ENCODE measurements at regions not wholly inside any gene's neighbourhood (a gene's known extent, or its start where the extent isn't known, plus 50 kb on each side); places are given as distances from the start of the nearest gene placed in this dataset.
A peak's percentile ranks its signal among the peaks of the same experiment; 100 is the strongest.

DNA sequence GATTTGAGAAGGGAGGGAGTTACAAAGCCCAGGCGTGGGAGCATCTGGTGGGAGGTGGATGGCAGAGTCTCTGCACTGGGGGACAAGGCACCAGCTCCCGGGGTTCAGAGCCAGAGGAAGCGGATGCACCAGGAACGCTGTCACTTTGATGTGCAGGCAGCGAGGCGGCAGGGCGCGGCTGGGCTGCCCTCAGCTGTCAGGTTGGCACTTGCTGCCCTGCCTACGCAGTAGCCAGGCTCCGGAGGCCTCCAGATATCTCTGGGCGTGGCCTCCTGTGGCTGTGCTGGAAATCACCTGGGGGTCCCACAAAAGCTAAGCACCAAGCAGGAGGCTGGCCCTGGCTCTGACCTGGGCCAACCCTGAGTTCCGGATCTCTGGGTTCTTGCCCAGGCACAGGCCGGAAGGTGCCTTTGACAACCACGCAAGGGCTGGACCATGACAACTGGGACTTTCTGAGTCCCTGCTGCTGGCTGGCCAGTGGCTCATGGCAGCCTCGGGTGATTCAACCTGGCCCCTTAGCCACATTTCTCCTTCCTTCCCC is 62.1 kb upstream of the MAP1LC3B2 start:
- no peak overlapping the region for H3K27ac Mint-ChIP-seq
- no peaks in the 10 kb centered on the region for H3K4me1 Mint-ChIP-seq
- ATAC-seq (no peak), DNase-seq (no peak)
- peaks cover 4% of the 10 kb centered on the region for H3K9me3 Mint-ChIP-seq
- no peaks in the 10 kb centered on the region for H3K27me3 Mint-ChIP-seq
- no peak overlapping the region for H3K4me3 Mint-ChIP-seq
- H3K36me3 Mint-ChIP-seq (ENCODE audit: low read depth): no peaks in the 10 kb centered on the region

DNA sequence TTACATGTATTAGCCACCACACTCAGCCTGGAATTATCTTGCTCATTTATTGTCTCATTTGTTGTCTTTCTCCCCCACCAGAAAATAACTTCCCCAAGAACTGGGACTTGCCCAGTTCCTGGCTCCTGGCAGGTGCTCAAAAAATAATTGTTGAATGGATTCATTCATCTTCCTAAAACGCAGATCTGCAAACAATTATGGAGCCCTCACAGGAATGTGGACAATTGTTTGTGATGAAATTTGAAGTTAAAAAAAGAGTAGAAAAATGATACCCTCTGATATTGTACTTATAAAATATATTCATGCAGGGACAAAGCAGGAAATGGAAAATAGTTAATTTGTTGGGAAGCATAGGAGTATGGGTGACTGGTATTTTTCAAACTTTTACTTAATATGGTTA is 60.7 kb upstream of the MAP1LC3B2 start:
- no peak overlapping the region for H3K4me3 Mint-ChIP-seq
- H3K36me3 Mint-ChIP-seq (ENCODE audit: low read depth): no peaks in the 10 kb centered on the region
- H3K4me1 Mint-ChIP-seq: no peaks in the 10 kb centered on the region
- no peaks in the 10 kb centered on the region for H3K27me3 Mint-ChIP-seq
- no peak for ATAC-seq
- H3K9me3 Mint-ChIP-seq: no peaks in the 10 kb centered on the region
- H3K27ac Mint-ChIP-seq: no peak overlapping the region
- DNase-seq: no peak

DNA sequence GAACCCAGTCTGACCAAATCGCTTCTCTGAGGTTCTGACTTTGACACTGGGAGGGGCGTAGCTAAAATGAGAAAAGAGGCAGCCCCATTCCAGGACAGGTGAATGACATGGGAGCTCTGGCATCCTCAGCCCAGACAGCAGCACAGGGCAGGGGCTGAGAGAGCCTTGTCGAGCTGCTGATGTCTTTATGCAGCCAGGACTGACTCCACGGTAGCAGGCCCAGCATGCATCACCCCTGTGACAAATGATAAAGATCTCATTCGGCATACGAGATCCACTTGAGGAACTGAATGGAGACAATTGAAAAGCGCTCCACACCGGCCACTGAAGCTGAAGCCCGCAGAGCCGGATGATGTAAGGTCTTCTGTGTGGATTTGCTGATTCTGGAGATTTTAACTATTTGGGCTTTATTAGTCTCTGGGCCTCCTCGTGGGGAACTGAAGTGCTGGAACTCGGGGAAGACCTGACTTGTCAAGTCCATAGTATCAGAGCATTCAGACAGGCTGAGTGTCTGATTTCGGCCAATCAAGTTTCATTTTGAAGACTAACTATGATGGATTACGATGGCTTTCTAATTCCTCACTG is 56.9 kb upstream of the MAP1LC3B2 start:
- H3K9me3 Mint-ChIP-seq: no peaks in the 10 kb centered on the region
- H3K27ac Mint-ChIP-seq: no peak overlapping the region
- ATAC-seq (no peak), DNase-seq (no peak)
- H3K4me1 Mint-ChIP-seq: no peaks in the 10 kb centered on the region
- H3K27me3 Mint-ChIP-seq: peaks cover 9% of the 10 kb centered on the region
- H3K4me3 Mint-ChIP-seq: no peak overlapping the region
- H3K36me3 Mint-ChIP-seq (ENCODE audit: low read depth): no peaks in the 10 kb centered on the region

DNA sequence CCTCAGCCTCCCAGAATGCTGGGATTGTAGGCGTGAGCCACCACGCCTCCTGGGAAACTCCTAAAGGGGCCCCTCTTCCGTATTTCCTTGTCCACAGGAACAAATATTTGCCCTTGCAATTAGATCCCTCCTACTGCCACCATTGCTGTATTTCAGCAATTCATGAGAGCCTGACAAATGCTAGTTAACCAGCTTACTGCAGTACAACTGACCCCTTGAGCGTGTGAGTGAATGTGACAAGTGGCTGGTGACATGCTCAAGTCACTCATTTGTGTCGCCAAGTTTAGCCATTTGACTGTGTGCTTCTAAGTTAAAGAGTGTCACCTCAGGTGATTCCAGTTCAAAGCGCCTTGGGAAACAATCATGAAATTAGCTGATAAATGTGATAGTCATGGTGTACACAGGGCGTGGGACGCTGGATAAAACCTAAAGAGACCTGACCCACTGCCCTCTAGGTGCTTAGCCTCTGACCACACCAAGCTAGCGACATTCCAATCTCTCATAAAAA is 56.1 kb upstream of the MAP1LC3B2 start:
- H3K4me3 Mint-ChIP-seq: no peak overlapping the region
- H3K4me1 Mint-ChIP-seq: peaks cover 3% of the 10 kb centered on the region
- H3K27ac Mint-ChIP-seq: no peak overlapping the region
- DNase-seq (no peak), ATAC-seq (no peak)
- H3K36me3 Mint-ChIP-seq (ENCODE audit: low read depth): no peaks in the 10 kb centered on the region
- H3K9me3 Mint-ChIP-seq: no peaks in the 10 kb centered on the region
- H3K27me3 Mint-ChIP-seq: peaks cover 13% of the 10 kb centered on the region

DNA sequence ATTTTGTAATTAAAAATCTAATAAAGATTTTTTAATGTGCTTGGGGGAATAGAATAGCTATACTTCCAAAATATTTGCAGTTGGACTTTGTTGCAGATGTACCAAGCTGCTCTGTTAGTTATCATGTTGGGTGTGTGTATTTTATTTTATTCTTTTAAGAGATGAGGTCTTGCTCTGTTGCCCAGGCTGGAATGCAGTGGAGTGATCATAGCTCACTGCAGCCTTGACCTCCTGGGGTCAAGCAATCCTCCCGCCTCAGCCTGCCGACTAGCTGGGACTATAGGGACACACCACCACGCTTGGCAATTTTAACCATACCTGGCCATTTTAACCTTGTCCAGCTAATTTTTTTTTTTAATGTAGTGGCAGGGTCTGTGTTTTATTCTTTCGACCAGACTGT is 54.7 kb upstream of the MAP1LC3B2 start:
- Mint-ChIP-seq H3K9me3 (no peaks in the 10 kb centered on the region), H3K27me3 (peaks cover 16% of the 10 kb centered on the region), H3K27ac (no peak overlapping the region), H3K4me1 (peaks cover 6% of the 10 kb centered on the region), H3K4me3 (no peak overlapping the region), H3K36me3 (ENCODE audit: low read depth) (no peaks in the 10 kb centered on the region)
- ATAC-seq: no peak
- no peak for DNase-seq

DNA sequence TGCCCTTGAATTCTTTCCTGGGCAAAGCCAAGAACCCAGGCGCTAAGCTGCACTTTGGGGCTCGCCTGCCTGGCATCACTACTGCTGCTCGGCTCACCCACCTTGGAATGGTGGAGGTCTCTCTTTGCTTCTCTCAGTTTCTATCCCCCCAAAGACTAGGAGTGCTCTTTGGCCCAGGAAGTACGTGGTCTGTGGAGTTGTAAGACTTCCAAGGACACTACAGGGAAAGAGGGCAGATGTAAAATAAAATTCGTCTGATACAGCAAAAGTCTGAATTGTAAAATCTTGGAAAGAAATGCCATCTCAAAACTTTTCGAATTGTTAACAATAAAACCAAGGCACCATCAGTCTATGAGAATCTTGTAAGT is 52.5 kb upstream of the MAP1LC3B2 start:
- Mint-ChIP-seq H3K36me3 (ENCODE audit: low read depth) (no peaks in the 10 kb centered on the region), H3K27ac (peak overlapping the region; percentile 3), H3K4me3 (no peak overlapping the region), H3K4me1 (peaks cover 6% of the 10 kb centered on the region), H3K9me3 (no peaks in the 10 kb centered on the region), H3K27me3 (peaks cover 16% of the 10 kb centered on the region)
- DNase-seq (no peak), ATAC-seq (no peak)

DNA sequence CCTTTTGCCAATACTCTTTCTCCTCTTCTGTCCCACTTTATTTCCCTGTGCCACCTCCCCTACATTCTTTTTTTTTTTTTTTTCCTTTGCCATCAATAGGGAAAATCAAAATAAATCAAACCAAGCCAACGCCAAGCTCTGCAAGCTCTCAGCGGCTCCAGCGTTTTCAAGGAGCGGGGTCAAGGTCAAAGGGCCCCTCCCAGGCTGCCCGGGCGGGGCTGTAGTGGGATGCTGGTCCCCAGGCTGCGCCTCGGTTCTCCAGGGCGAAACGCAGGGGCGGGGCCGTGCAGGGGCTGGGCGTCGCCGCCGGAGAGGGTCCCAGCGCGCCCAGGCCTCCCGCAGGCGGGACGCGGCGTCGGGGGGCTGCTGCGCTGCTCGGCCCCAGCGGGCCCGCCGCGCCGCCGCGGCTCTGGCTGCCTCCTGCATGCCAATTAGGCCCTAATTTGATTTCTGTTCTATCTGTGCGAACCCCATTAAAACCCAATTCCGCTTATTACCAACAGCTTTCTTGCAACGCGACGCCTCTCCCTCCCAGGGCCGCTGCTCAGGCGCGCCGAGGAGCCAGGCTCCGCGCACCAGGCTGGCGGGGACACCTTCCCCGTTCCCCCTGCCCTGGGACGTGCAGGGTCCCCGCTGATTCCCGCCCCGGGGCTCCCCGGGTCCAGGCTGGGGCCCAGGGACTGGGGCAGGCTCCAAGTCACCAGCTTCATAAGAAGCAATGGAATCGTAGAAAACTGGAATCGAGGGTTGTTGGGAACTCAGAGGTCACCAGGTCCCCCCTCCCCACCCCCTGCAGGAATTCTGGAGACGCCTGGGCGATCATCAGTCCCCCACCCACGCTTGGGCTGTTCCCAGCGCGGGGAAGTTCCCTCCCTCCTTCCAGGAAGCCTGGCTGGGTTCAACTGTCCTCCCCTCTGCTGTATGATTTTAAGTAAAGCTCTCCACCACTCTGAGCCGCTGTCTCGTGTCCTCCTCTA is 50.7 kb upstream of the MAP1LC3B2 start:
- Mint-ChIP-seq H3K27me3 (peaks cover 16% of the 10 kb centered on the region), H3K27ac (no peak overlapping the region), H3K9me3 (no peaks in the 10 kb centered on the region), H3K36me3 (ENCODE audit: low read depth) (no peaks in the 10 kb centered on the region), H3K4me3 (peak overlapping the region; percentile 63), H3K4me1 (peaks cover 6% of the 10 kb centered on the region)
- ATAC-seq: peak; percentile 57
- peak; percentile 30 for DNase-seq

All from activated naive CD8-positive, alpha-beta T cell treated with anti-CD3 and anti-CD28 coated beads, Interleukin-2, amount 50 U/mL, for 24 hours (primary cell).